K562 (cell line): ENCODE measurements at regions not wholly inside any gene's neighbourhood (a gene's known extent, or its start where the extent isn't known, plus 50 kb on each side); places are given as distances from the start of the nearest gene placed in this dataset.

ENCODE experiments used
- SMARCA5 ChIP-seq: fragments of 450-650 bp; IDR thresholded peaks from 2 replicates; pipeline ENCODE4 v1.6.1; 2016
- TARDBP ChIP-seq: fragments of 450-650 bp; IDR thresholded peaks from 2 replicates; pipeline ENCODE4 v1.6.1; 2016
- U2AF2 ChIP-seq: fragments of 200-400 bp; formaldehyde crosslinking; optimal IDR thresholded peaks from 2 replicates; pipeline ENCODE3; 2017; ENCODE audit warnings: low read depth, mild to moderate bottlenecking, low read length
- ZNF146 ChIP-seq: IDR thresholded peaks from one replicate; pipeline ENCODE4 v1.6.1; 2018; ENCODE audit warnings: missing compliant biosample characterization; ENCODE audit not compliant: unreplicated experiment
- TF ChIP-seq, protein P1 (sequence below): fragments of 250-450 bp; sonication (Bioruptor Pico); IDR thresholded peaks from 2 replicates; pipeline ENCODE4 v1.8.0; 2021; ENCODE audit warnings: mild to moderate bottlenecking, moderate library complexity

- TF ChIP-seq ZNF146 (CRISPR knock-in tag): no peak
- no peak for TF ChIP-seq SMARCA5
- TF ChIP-seq, protein P1, sequence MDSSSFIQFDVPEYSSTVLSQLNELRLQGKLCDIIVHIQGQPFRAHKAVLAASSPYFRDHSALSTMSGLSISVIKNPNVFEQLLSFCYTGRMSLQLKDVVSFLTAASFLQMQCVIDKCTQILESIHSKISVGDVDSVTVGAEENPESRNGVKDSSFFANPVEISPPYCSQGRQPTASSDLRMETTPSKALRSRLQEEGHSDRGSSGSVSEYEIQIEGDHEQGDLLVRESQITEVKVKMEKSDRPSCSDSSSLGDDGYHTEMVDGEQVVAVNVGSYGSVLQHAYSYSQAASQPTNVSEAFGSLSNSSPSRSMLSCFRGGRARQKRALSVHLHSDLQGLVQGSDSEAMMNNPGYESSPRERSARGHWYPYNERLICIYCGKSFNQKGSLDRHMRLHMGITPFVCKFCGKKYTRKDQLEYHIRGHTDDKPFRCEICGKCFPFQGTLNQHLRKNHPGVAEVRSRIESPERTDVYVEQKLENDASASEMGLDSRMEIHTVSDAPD: no peak
- TF ChIP-seq U2AF2: no peak
- no peak for TF ChIP-seq TARDBP
These were observed 237.9 kb downstream of the IRX1 start for GRCh38 chr5:3833566-3833965.
